Stomach smooth muscle (tissue), 2 donors: ENCODE measurements at regions not wholly inside any gene's neighbourhood (a gene's known extent, or its start where the extent isn't known, plus 50 kb on each side); places are given as distances from the start of the nearest gene placed in this dataset.
"Not testable (repeated sequence)": the region's sequence is repeated elsewhere in the genome, so short reads cannot be mapped to it uniquely, and the experiment has no call there.

Experiments used
- H3K27ac ChIP-seq: one replicate; pipeline ENCODE4 v1.7.0; 2013; ENCODE audit warnings: mild to moderate bottlenecking, low read length, inconsistent platforms
- H3K27me3 ChIP-seq, 2 donors: one replicate each; pipeline ENCODE4 v1.7.0; 2013; ENCODE audit warnings: low read length in 2 of 2; ENCODE audit not compliant: insufficient read depth in 2 of 2, control insufficient read depth in 1 of 2
- H3K36me3 ChIP-seq, 2 donors: one replicate each; pipeline ENCODE4 v1.7.0; 2013; ENCODE audit warnings: low read length in 2 of 2; ENCODE audit not compliant: control insufficient read depth in 2 of 2, insufficient read depth in 2 of 2
- H3K4me1 ChIP-seq: one replicate; pipeline ENCODE4 v1.7.0; 2013; ENCODE audit warnings: low read length; ENCODE audit not compliant: control insufficient read depth, insufficient read depth
- H3K4me3 ChIP-seq, 2 donors: one replicate each; pipeline ENCODE4 v1.7.0; 2013; ENCODE audit warnings: low read length in 2 of 2
- H3K9ac ChIP-seq, 2 donors: one replicate each; pipeline ENCODE4 v1.7.0; 2013; ENCODE audit warnings: low read length in 2 of 2, mild to moderate bottlenecking in 1 of 2
- H3K9me3 ChIP-seq, 2 donors: one replicate each; pipeline ENCODE4 v1.7.0; 2013; ENCODE audit warnings: low read length in 2 of 2; ENCODE audit not compliant: control insufficient read depth in 2 of 2
- donor health status: healthy.
- donor health status: Pancreatic carcinoma.

- H3K27me3 ChIP-seq, H3K36me3 ChIP-seq, H3K4me1 ChIP-seq, H3K9me3 ChIP-seq, H3K4me3 ChIP-seq, H3K9ac ChIP-seq, H3K27ac ChIP-seq: not testable (repeated sequence)
Measured at GRCh38 chr17:64800987-64801386, 118.3 kb downstream of the LRRC37A3 start.

- not testable (repeated sequence) for H3K36me3 ChIP-seq, H3K4me1 ChIP-seq, H3K9me3 ChIP-seq, H3K27ac ChIP-seq, H3K27me3 ChIP-seq, H3K4me3 ChIP-seq, H3K9ac ChIP-seq
Measured at GRCh38 chr17:64800361-64800895, 118.8 kb downstream of the LRRC37A3 start.

- H3K27me3 ChIP-seq, H3K4me3 ChIP-seq, H3K4me1 ChIP-seq, H3K9ac ChIP-seq, H3K27ac ChIP-seq, H3K36me3 ChIP-seq, H3K9me3 ChIP-seq: not testable (repeated sequence)
Measured at GRCh38 chr17:64799543-64800188, 119.6 kb downstream of the LRRC37A3 start.

- not testable (repeated sequence) for H3K4me1 ChIP-seq, H3K27me3 ChIP-seq, H3K27ac ChIP-seq, H3K4me3 ChIP-seq, H3K36me3 ChIP-seq, H3K9me3 ChIP-seq, H3K9ac ChIP-seq
Measured at GRCh38 chr17:64798961-64799360, 120.3 kb downstream of the LRRC37A3 start.

- not testable (repeated sequence) for H3K9me3 ChIP-seq, H3K4me3 ChIP-seq, H3K27ac ChIP-seq, H3K4me1 ChIP-seq, H3K27me3 ChIP-seq, H3K36me3 ChIP-seq, H3K9ac ChIP-seq
Measured at GRCh38 chr17:64798489-64798790, 120.8 kb downstream of the LRRC37A3 start.

- H3K36me3 ChIP-seq, H3K4me1 ChIP-seq, H3K27me3 ChIP-seq, H3K9me3 ChIP-seq, H3K27ac ChIP-seq, H3K9ac ChIP-seq, H3K4me3 ChIP-seq: not testable (repeated sequence)
Measured at GRCh38 chr17:64797746-64798488, 121.4 kb downstream of the LRRC37A3 start.

GRCh38 chr17:64795342-64795741, 123.9 kb downstream of the LRRC37A3 start:
- H3K27ac ChIP-seq, H3K27me3 ChIP-seq, H3K4me1 ChIP-seq, H3K9ac ChIP-seq, H3K36me3 ChIP-seq, H3K4me3 ChIP-seq, H3K9me3 ChIP-seq: not testable (repeated sequence)

- H3K9me3 ChIP-seq, H3K27ac ChIP-seq, H3K9ac ChIP-seq, H3K27me3 ChIP-seq, H3K36me3 ChIP-seq, H3K4me1 ChIP-seq, H3K4me3 ChIP-seq: not testable (repeated sequence)
Measured at GRCh38 chr17:64794548-64795274, 124.6 kb downstream of the LRRC37A3 start.

- not testable (repeated sequence) for H3K4me3 ChIP-seq, H3K27me3 ChIP-seq, H3K4me1 ChIP-seq, H3K36me3 ChIP-seq, H3K9me3 ChIP-seq, H3K27ac ChIP-seq, H3K9ac ChIP-seq
Measured at GRCh38 chr17:64794113-64794512, 125.2 kb downstream of the LRRC37A3 start.

GRCh38 chr17:64792793-64793575, 126.3 kb downstream of the LRRC37A3 start:
- H3K27me3 ChIP-seq, H3K36me3 ChIP-seq, H3K4me3 ChIP-seq, H3K27ac ChIP-seq, H3K9me3 ChIP-seq, H3K4me1 ChIP-seq, H3K9ac ChIP-seq: not testable (repeated sequence)
